ENCODE measurements at regions not wholly inside any gene's neighbourhood (a gene's known extent, or its start where the extent isn't known, plus 50 kb on each side); places are given as distances from the start of the nearest gene placed in this dataset.

- TF ChIP-seq MAX (IDR thresholded peaks at IDR 0.05; ENCODE audit: low read depth) (no peak), USF1 (IDR thresholded peaks at IDR 0.05; ENCODE audit: borderline replicate concordance, low read depth) (no peak), EZH2phosphoT487 (IDR thresholded peaks at IDR 0.05; ENCODE audit: borderline replicate concordance, low read depth) (no peak), ELF1 (IDR thresholded peaks at IDR 0.05) (no peak), YY1 (IDR thresholded peaks at IDR 0.05; ENCODE audit: low read depth) (no peak), JUND (IDR thresholded peaks at IDR 0.05) (no peak), POLR2AphosphoS5 (IDR thresholded peaks at IDR 0.05; ENCODE audit: low read depth, low read length) (no peak)
- TF ChIP-seq, protein P1, sequence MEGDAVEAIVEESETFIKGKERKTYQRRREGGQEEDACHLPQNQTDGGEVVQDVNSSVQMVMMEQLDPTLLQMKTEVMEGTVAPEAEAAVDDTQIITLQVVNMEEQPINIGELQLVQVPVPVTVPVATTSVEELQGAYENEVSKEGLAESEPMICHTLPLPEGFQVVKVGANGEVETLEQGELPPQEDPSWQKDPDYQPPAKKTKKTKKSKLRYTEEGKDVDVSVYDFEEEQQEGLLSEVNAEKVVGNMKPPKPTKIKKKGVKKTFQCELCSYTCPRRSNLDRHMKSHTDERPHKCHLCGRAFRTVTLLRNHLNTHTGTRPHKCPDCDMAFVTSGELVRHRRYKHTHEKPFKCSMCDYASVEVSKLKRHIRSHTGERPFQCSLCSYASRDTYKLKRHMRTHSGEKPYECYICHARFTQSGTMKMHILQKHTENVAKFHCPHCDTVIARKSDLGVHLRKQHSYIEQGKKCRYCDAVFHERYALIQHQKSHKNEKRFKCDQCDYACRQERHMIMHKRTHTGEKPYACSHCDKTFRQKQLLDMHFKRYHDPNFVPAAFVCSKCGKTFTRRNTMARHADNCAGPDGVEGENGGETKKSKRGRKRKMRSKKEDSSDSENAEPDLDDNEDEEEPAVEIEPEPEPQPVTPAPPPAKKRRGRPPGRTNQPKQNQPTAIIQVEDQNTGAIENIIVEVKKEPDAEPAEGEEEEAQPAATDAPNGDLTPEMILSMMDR (IDR thresholded peaks at IDR 0.05) = no peak
Observed at GRCh38 chr7:132072165-132072564, 504.1 kb downstream of the PLXNA4 start.

All from SK-N-SH (cell line).